ENCODE measurements at regions not wholly inside any gene's neighbourhood (a gene's known extent, or its start where the extent isn't known, plus 50 kb on each side); places are given as distances from the start of the nearest gene placed in this dataset.

DNA sequence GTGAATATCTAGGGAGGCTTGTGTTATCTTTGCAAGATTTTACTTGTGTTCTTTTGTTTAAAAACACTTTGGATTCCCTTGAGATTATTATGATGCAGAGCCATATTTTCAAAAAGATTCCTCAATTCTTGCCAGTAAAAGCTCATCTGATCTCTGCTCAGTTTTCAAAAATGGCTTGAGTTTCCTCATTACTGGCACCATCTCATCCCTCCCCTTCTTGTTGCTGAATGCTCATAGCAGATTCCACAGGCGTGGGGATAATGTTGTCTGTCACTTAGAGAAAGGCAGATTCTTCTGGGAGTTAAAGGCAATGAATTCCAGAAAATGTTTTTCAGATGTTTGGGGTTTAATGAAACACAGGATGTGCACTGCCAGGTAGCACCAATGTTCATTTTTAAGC lies 170.4 kb upstream of the TANK start:
- no peak for TF ChIP-seq POLR2A (IDR thresholded peaks at IDR 0.05)
- TF ChIP-seq, protein P1, sequence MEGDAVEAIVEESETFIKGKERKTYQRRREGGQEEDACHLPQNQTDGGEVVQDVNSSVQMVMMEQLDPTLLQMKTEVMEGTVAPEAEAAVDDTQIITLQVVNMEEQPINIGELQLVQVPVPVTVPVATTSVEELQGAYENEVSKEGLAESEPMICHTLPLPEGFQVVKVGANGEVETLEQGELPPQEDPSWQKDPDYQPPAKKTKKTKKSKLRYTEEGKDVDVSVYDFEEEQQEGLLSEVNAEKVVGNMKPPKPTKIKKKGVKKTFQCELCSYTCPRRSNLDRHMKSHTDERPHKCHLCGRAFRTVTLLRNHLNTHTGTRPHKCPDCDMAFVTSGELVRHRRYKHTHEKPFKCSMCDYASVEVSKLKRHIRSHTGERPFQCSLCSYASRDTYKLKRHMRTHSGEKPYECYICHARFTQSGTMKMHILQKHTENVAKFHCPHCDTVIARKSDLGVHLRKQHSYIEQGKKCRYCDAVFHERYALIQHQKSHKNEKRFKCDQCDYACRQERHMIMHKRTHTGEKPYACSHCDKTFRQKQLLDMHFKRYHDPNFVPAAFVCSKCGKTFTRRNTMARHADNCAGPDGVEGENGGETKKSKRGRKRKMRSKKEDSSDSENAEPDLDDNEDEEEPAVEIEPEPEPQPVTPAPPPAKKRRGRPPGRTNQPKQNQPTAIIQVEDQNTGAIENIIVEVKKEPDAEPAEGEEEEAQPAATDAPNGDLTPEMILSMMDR (IDR thresholded peaks at IDR 0.05) = no peak
